ENCODE measurements at regions not wholly inside any gene's neighbourhood (a gene's known extent, or its start where the extent isn't known, plus 50 kb on each side); places are given as distances from the start of the nearest gene placed in this dataset.

GRCh38 chr5:117743337-117743736, 1168.7 kb upstream of the SEMA6A start (continued):
- TF ChIP-seq ZZZ3 (IDR thresholded peaks at IDR 0.05; ENCODE audit: control insufficient read depth, insufficient read length, low read depth) = no peak
- TF ChIP-seq IRF4 (IDR thresholded peaks at IDR 0.05; ENCODE audit: low read depth, low read length) = no peak
- no peak for TF ChIP-seq PAX8 (IDR thresholded peaks at IDR 0.05)

- in situ Hi-C loops (cut with MboI) = no loop called here
- 0% methylated on average over 1 of the region's 1 CpG for WGBS (ENCODE audit: insufficient coverage, insufficient replicate concordance, low lambda C conversion rate, missing lambda C conversion rate)
- CTCF ChIA-PET = no interaction called here
Measured at GRCh38 chr5:117741655-117742206, 1167.1 kb upstream of the SEMA6A start.

More at GRCh38 chr5:117741655-117742206, 1167.1 kb upstream of the SEMA6A start:
- ChIA-PET RAD21 (ENCODE audit: unreplicated experiment) (no interaction called here), POLR2A (no interaction called here), SMC1A (ENCODE audit: uncharacterized antibody, unreplicated experiment) (no interaction called here)
- no TSS peak for BruUV-seq (replicated peaks)
- Histone ChIP-seq H3K9ac (ENCODE audit: control insufficient read depth, insufficient read depth, low read length) (no peak overlapping the region), H3K4me2 (ENCODE audit: control insufficient read depth, insufficient read depth) (no peak overlapping the region), H3K79me2 (ENCODE audit: control insufficient read depth, insufficient read depth, low read length) (no peaks in the 10 kb centered on the region), H4K20me1 (ENCODE audit: control insufficient read depth, insufficient read depth) (no peaks in the 10 kb centered on the region), H3K4me1 (ENCODE audit: control insufficient read depth, insufficient read depth, low read length) (no peaks in the 10 kb centered on the region), H3K27me3 (replicated peaks in 1 of 2; ENCODE audit: control insufficient read depth in 2 of 2, insufficient read depth in 2 of 2, low read length in 1 of 2) (no peaks in the 10 kb centered on the region), H3K4me3 (no peak overlapping the region), H2AFZ (ENCODE audit: control insufficient read depth, low read depth, low read length) (no peak overlapping the region), H3K36me3 (ENCODE audit: control insufficient read depth in 2 of 2, insufficient read depth in 2 of 2, low read length in 1 of 2) (no peaks in the 10 kb centered on the region), H3K9me3 (replicated peaks; ENCODE audit: control insufficient read depth, insufficient read depth, low read length) (no peaks in the 10 kb centered on the region), H3K27ac (ENCODE audit: control insufficient read depth, insufficient read depth) (no peak overlapping the region)
- FAIRE-seq = no peak
- TF ChIP-seq IKZF1 (conservative IDR thresholded peaks at IDR 0.05) (no peak), NR2C1 (IDR thresholded peaks at IDR 0.05) (no peak), BRCA1 (IDR thresholded peaks at IDR 0.05; ENCODE audit: low read depth, low read length) (no peak), PML (IDR thresholded peaks at IDR 0.05; ENCODE audit: low read length) (no peak), ZBTB11 (CRISPR knock-in tag; IDR thresholded peaks at IDR 0.05) (no peak), ZNF274 (IDR thresholded peaks at IDR 0.05; ENCODE audit: insufficient read depth, insufficient read length) (no peak), CHD1 (IDR thresholded peaks at IDR 0.05; ENCODE audit: low read depth, low read length) (no peak), MAX (IDR thresholded peaks at IDR 0.05; ENCODE audit: low read depth, low read length) (no peak), FOXK2 (IDR thresholded peaks at IDR 0.05) (no peak), BHLHE40 (IDR thresholded peaks at IDR 0.05; ENCODE audit: borderline replicate concordance in 1 of 2, low read depth in 2 of 2, low read length in 1 of 2) (no peak), ZSCAN29 (IDR thresholded peaks at IDR 0.05) (no peak), ZBTB33 (IDR thresholded peaks at IDR 0.05) (no peak)
- intact Hi-C loops (cut with micrococcal nuclease; ENCODE audit: unreplicated experiment) = no loop called here
- no peak for DNase-seq (ENCODE audit: low read depth, low spot score)
- no peak for ATAC-seq

Data from GM12878 (cell line).